ENCODE measurements at regions not wholly inside any gene's neighbourhood (a gene's known extent, or its start where the extent isn't known, plus 50 kb on each side); places are given as distances from the start of the nearest gene placed in this dataset.
"Not testable (repeated sequence)": the region's sequence is repeated elsewhere in the genome, so short reads cannot be mapped to it uniquely, and the experiment has no call there.

- no peak for DNase-seq (ENCODE audit: low read depth in 4 of 4, low spot score in 3 of 4)
Observed at GRCh38 chrX:42290608-42291007, 367.3 kb upstream of the CASK start.

GRCh38 chrX:42289492-42290385 is 366.4 kb upstream of the CASK start:
- no peak for DNase-seq (ENCODE audit: low read depth in 4 of 4, low spot score in 3 of 4)

GRCh38 chrX:42285681-42286080 is 362.3 kb upstream of the CASK start:
- DNase-seq (ENCODE audit: low read depth in 4 of 4, low spot score in 3 of 4), result not testable (repeated sequence)

GRCh38 chrX:42276982-42277690 is 353.8 kb upstream of the CASK start:
- no peak for DNase-seq (ENCODE audit: low read depth in 4 of 4, low spot score in 3 of 4)

- DNase-seq (ENCODE audit: low read depth in 4 of 4, low spot score in 3 of 4), result no peak
Observed at GRCh38 chrX:42274151-42274550, 350.8 kb upstream of the CASK start.

- no peak for DNase-seq (ENCODE audit: low read depth in 4 of 4, low spot score in 3 of 4)
Observed at GRCh38 chrX:42273387-42273786, 350.0 kb upstream of the CASK start.

GRCh38 chrX:42269186-42269585 is 345.8 kb upstream of the CASK start:
- DNase-seq (ENCODE audit: low read depth in 4 of 4, low spot score in 3 of 4), result no peak

- DNase-seq (ENCODE audit: low read depth in 4 of 4, low spot score in 3 of 4), result no peak
Observed at GRCh38 chrX:42260854-42261253, 337.5 kb upstream of the CASK start.

- no peak for DNase-seq (ENCODE audit: low read depth in 4 of 4, low spot score in 3 of 4)
Observed at GRCh38 chrX:42248226-42248625, 324.9 kb upstream of the CASK start.

GRCh38 chrX:42247241-42247640 is 323.9 kb upstream of the CASK start:
- DNase-seq (ENCODE audit: low read depth in 4 of 4, low spot score in 3 of 4), result no peak

- no peak for DNase-seq (ENCODE audit: low read depth in 4 of 4, low spot score in 3 of 4)
Observed at GRCh38 chrX:42246814-42247213, 323.5 kb upstream of the CASK start.

- DNase-seq (ENCODE audit: low read depth in 4 of 4, low spot score in 3 of 4), result no peak
Observed at GRCh38 chrX:42242004-42242403, 318.6 kb upstream of the CASK start.

GRCh38 chrX:42241421-42241820 is 318.1 kb upstream of the CASK start:
- DNase-seq (ENCODE audit: low read depth in 4 of 4, low spot score in 3 of 4), result no peak

GRCh38 chrX:42237956-42238355 is 314.6 kb upstream of the CASK start:
- no peak for DNase-seq (ENCODE audit: low read depth in 4 of 4, low spot score in 3 of 4)

GRCh38 chrX:42229533-42229932 is 306.2 kb upstream of the CASK start:
- no peak for DNase-seq (ENCODE audit: low read depth in 4 of 4, low spot score in 3 of 4)

GRCh38 chrX:42220666-42221065 is 297.3 kb upstream of the CASK start:
- no peak for DNase-seq (ENCODE audit: low read depth in 4 of 4, low spot score in 3 of 4)

GRCh38 chrX:42220083-42220482 is 296.7 kb upstream of the CASK start:
- no peak for DNase-seq (ENCODE audit: low read depth in 4 of 4, low spot score in 3 of 4)

- no peak for DNase-seq (ENCODE audit: low read depth in 4 of 4, low spot score in 3 of 4)
Observed at GRCh38 chrX:42219231-42219630, 295.9 kb upstream of the CASK start.

- no peak for DNase-seq (ENCODE audit: low read depth in 4 of 4, low spot score in 3 of 4)
Observed at GRCh38 chrX:42195506-42195905, 272.2 kb upstream of the CASK start.

- no peak for DNase-seq (ENCODE audit: low read depth in 4 of 4, low spot score in 3 of 4)
Observed at GRCh38 chrX:42189576-42189975, 266.2 kb upstream of the CASK start.

GRCh38 chrX:42188730-42189129 is 265.4 kb upstream of the CASK start:
- DNase-seq (ENCODE audit: low read depth in 4 of 4, low spot score in 3 of 4), result no peak

- DNase-seq (ENCODE audit: low read depth in 4 of 4, low spot score in 3 of 4), result no peak
Observed at GRCh38 chrX:42176789-42177188, 253.4 kb upstream of the CASK start.

All from right renal pelvis (tissue), 4 donors.